Keratinocyte (primary cell): ENCODE measurements at regions not wholly inside any gene's neighbourhood (a gene's known extent, or its start where the extent isn't known, plus 50 kb on each side); places are given as distances from the start of the nearest gene placed in this dataset.

Experiments used
- DNase-seq: peaks from one replicate; pipeline ENCODE4 v3.0.0-alpha.2; 2011; ENCODE audit warnings: low read depth, missing footprints, low spot score
- FAIRE-seq: peaks from 2 replicates; lab custom pipeline; 2011; peaks lifted over from hg19 to GRCh38; lab: Jason Lieb, UNC
- H2AFZ ChIP-seq: 2 replicates; pipeline ENCODE4 v1.6.0; 2012; ENCODE audit warnings: low read length, control low read depth, inconsistent platforms; ENCODE audit not compliant: control insufficient read depth
- H3K27ac ChIP-seq: 2 replicates; pipeline ENCODE4 v1.5.1; 2011; ENCODE audit warnings: low read length; ENCODE audit not compliant: control insufficient read depth, insufficient read depth
- H3K27me3 ChIP-seq: 3 replicates; pipeline ENCODE4 v1.6.0; 2011; ENCODE audit warnings: low read length; ENCODE audit not compliant: control insufficient read depth, insufficient read depth; ENCODE audit errors: extremely low read depth
- H3K36me3 ChIP-seq, 2 experiments: 2 replicates in 1 of 2; 3 replicates in 1 of 2; pipeline ENCODE4 v1.5.1; 2011; ENCODE audit warnings: low read length in 2 of 2, mild to moderate bottlenecking in 1 of 2; ENCODE audit not compliant: control insufficient read depth in 2 of 2, insufficient read depth in 2 of 2; ENCODE audit errors: extremely low read depth in 1 of 2
- H3K4me1 ChIP-seq: 3 replicates; pipeline ENCODE4 v1.5.1; 2011; ENCODE audit warnings: low read length; ENCODE audit not compliant: control insufficient read depth, insufficient read depth; ENCODE audit errors: extremely low read depth
- H3K4me2 ChIP-seq: 3 replicates; pipeline ENCODE4 v1.6.0; 2011; ENCODE audit warnings: low read depth, low read length; ENCODE audit not compliant: control insufficient read depth, insufficient read depth; ENCODE audit errors: extremely low read depth
- H3K4me3 ChIP-seq, 3 experiments: fragments of 200-600 bp in 1 of 3; sonication (generic) in 1 of 3; 2 replicates in 2 of 3; 3 replicates in 1 of 3; pipeline ENCODE4 v1.5.1; 2011 to 2016; ENCODE audit warnings: low read length in 3 of 3, mild to moderate bottlenecking in 3 of 3, control low read depth in 2 of 3, inconsistent platforms in 1 of 3, low read depth in 1 of 3, mixed read lengths in 1 of 3, mixed run types in 1 of 3, moderate library complexity in 1 of 3; ENCODE audit not compliant: control insufficient read depth in 2 of 3, insufficient read depth in 2 of 3; ENCODE audit errors: extremely low read depth in 1 of 3
- H3K79me2 ChIP-seq: 2 replicates; pipeline ENCODE4 v1.6.0; 2012; ENCODE audit warnings: low read length; ENCODE audit not compliant: control insufficient read depth, insufficient read depth
- H3K9ac ChIP-seq: 3 replicates; pipeline ENCODE4 v1.6.0; 2011; ENCODE audit warnings: low read length; ENCODE audit not compliant: control insufficient read depth, insufficient read depth; ENCODE audit errors: extremely low read depth
- H3K9me1 ChIP-seq: 3 replicates; pipeline ENCODE4 v1.6.0; 2011; ENCODE audit warnings: low read length; ENCODE audit not compliant: control insufficient read depth, insufficient read depth; ENCODE audit errors: extremely low read depth
- H3K9me3 ChIP-seq: 2 replicates; pipeline ENCODE4 v1.5.1; 2012; ENCODE audit warnings: low read depth, low read length; ENCODE audit not compliant: control insufficient read depth
- H4K20me1 ChIP-seq: 3 replicates; pipeline ENCODE4 v1.6.0; 2011; ENCODE audit warnings: low read length; ENCODE audit not compliant: control insufficient read depth, insufficient read depth; ENCODE audit errors: extremely low read depth
- CTCF ChIP-seq, 3 experiments: IDR thresholded peaks in 1 of 3; conservative IDR thresholded peaks in 1 of 3; optimal IDR thresholded peaks in 1 of 3; 2 replicates in 2 of 3; 3 replicates in 1 of 3; pipeline versions ENCODE3 to v1.5.1; 2011; ENCODE audit warnings: low read length in 3 of 3, mild to moderate bottlenecking in 3 of 3, moderate library complexity in 2 of 3, control low read depth in 1 of 3, inconsistent platforms in 1 of 3; ENCODE audit not compliant: insufficient read depth in 2 of 3; ENCODE audit errors: extremely low read depth in 1 of 3
- EZH2 ChIP-seq: IDR thresholded peaks from one replicate; pipeline ENCODE4 v1.6.1; 2012; ENCODE audit warnings: inconsistent platforms, mild to moderate bottlenecking, low read length, moderate library complexity
- dilution Hi-C: fragments of 300-500 bp; cut with MboI; formaldehyde crosslinking; loops from one replicate; pipeline ENCODE4 v1.7.0; 2020; ENCODE audit warnings: low sequenced_read_pairs; ENCODE audit not compliant: extremely low pct_ligation_motif_present

DNA sequence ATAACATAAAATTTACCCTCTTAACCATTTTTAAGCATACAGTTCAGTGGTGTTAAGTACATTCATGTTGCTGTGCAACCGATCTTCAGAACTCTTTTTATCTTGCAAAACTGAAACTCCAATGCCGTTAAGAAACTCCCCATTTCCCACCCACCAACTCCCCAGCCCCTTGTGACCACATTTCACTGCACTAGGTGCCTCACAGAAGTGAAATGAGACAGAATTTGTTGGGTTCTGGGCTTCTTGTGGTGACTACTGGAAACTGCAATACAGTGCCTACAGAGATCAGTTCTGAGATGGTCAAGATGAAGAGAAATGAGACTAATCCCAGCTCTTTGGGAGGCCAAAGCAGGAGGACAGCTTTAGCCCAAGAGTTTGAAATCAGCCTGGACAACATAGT lies 202.1 kb upstream of the SLC30A5 start:
- TF ChIP-seq CTCF (optimal IDR thresholded peaks at IDR 0.05 in 1 of 3, IDR thresholded peaks at IDR 0.05 in 1 of 3, conservative IDR thresholded peaks at IDR 0.05 in 1 of 3; ENCODE audit: extremely low read depth in 1 of 3, insufficient read depth in 2 of 3, low read length in 3 of 3) (no peak), EZH2 (no peak)
- Histone ChIP-seq H2AFZ (no peak overlapping the region), H3K79me2 (no peaks in the 10 kb centered on the region), H3K9ac (no peak overlapping the region), H3K27me3 (no peaks in the 10 kb centered on the region), H3K36me3 (no peaks in the 10 kb centered on the region), H3K27ac (no peak overlapping the region), H4K20me1 (no peaks in the 10 kb centered on the region), H3K4me1 (no peaks in the 10 kb centered on the region), H3K4me3 (no peak overlapping the region), H3K9me1 (no peaks in the 10 kb centered on the region), H3K9me3 (no peaks in the 10 kb centered on the region), H3K4me2 (no peak overlapping the region)
- DNase-seq, result no peak
- dilution Hi-C loops, result no loop called here
- FAIRE-seq, result no peak

DNA sequence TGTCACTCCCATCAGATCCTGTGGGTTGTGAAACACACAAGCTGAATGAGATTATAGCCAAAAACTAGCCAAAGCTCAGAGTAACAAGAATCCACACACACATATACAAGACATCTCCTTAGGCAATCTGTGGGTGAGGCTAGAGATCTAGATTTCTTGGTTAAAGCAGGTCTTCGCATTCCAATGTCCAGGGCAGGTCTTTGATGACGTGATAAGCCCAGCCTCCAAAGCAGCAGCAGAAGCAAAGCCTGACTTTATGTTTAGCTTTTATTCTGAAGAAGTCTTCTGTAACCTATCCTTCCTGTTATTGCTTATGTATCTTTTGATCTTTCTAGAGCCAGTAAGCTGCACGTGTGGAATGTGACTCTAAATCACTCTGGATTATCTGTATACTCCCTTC lies 199.1 kb upstream of the SLC30A5 start:
- Histone ChIP-seq H3K36me3 (no peaks in the 10 kb centered on the region), H2AFZ (no peak overlapping the region), H3K4me3 (no peak overlapping the region), H4K20me1 (no peaks in the 10 kb centered on the region), H3K4me1 (peaks cover 10% of the 10 kb centered on the region), H3K27me3 (no peaks in the 10 kb centered on the region), H3K79me2 (no peaks in the 10 kb centered on the region), H3K27ac (no peak overlapping the region), H3K9ac (no peak overlapping the region), H3K4me2 (no peak overlapping the region), H3K9me1 (no peaks in the 10 kb centered on the region), H3K9me3 (no peaks in the 10 kb centered on the region)
- FAIRE-seq (peak; percentile 29), DNase-seq (no peak)
- dilution Hi-C loops, result no loop called here
- TF ChIP-seq CTCF (optimal IDR thresholded peaks at IDR 0.05 in 1 of 3, IDR thresholded peaks at IDR 0.05 in 1 of 3, conservative IDR thresholded peaks at IDR 0.05 in 1 of 3; ENCODE audit: extremely low read depth in 1 of 3, insufficient read depth in 2 of 3, low read length in 3 of 3) (no peak), EZH2 (no peak)
